K562 (cell line): ENCODE measurements at regions not wholly inside any gene's neighbourhood (a gene's known extent, or its start where the extent isn't known, plus 50 kb on each side); places are given as distances from the start of the nearest gene placed in this dataset.

Experiments
- ATAC-seq: fragments of 200-7000 bp; cut with Tn5 transposase; 3 replicates; pipeline ENCODE4 v1.9.1; 2020; ENCODE audit warnings: moderate library complexity
- BruUV-seq: library from RNA; stranded (reverse); fragments of 400-500 nt; replicated peaks from 2 replicates; lab custom pipeline; 2021; lab: Mats Ljungman, UMichigan
- CTCF ChIA-PET: fragments of 300-600 bp; formaldehyde crosslinking; extraction: SDS; loops from one replicate; lab custom pipeline; 2021; ENCODE audit warnings: low intra/inter-chr PET ratio; lab: Yijun Ruan, JAX
- POLR2A ChIA-PET: fragments of 300-600, 350-650 bp; sonication (Branson Sonifier 250); formaldehyde crosslinking; extraction: SDS; loops from one replicate; lab custom pipeline; 2021; ENCODE audit warnings: antibody characterized with exemption, inconsistent platforms; lab: Yijun Ruan, JAX
- DNase-seq, 4 experiments: peaks; one replicate each; pipeline versions ENCODE4 v3.0.0 to v3.0.0-alpha.2; 2011 to 2018; ENCODE audit warnings: low spot score in 3 of 4, mixed read lengths in 3 of 4; ENCODE audit errors: extremely low read depth in 1 of 4
- FAIRE-seq: peaks from 2 replicates; lab custom pipeline; 2011; peaks lifted over from hg19 to GRCh38; lab: Jason Lieb, UNC
- H2AFZ ChIP-seq: 2 replicates; pipeline ENCODE4 v1.6.0; 2011; ENCODE audit warnings: low read depth, low read length, control low read depth, inconsistent platforms
- H3K27ac ChIP-seq: fragments of 200-600 bp; 3 replicates; pipeline ENCODE4 v1.8.0; 2011; ENCODE audit warnings: low read depth, mild to moderate bottlenecking, control low read depth, inconsistent platforms, low read length, moderate library complexity, mixed read lengths; ENCODE audit errors: extremely low read depth
- H3K27me3 ChIP-seq, 2 experiments: fragments of 300-600 bp in 1 of 2; 2 replicates in 1 of 2; 3 replicates in 1 of 2; pipeline versions ENCODE4 v1.6.0 to v1.8.0; 2011; ENCODE audit warnings: inconsistent platforms in 2 of 2, low read length in 2 of 2, mild to moderate bottlenecking in 1 of 2, mixed read lengths in 1 of 2, moderate library complexity in 1 of 2; ENCODE audit not compliant: control insufficient read depth in 2 of 2, insufficient read depth in 2 of 2
- H3K36me3 ChIP-seq: fragments of 300-600 bp; 3 replicates; pipeline ENCODE4 v1.8.0; 2011; ENCODE audit warnings: mild to moderate bottlenecking, low read length, inconsistent platforms; ENCODE audit not compliant: control insufficient read depth, insufficient read depth
- H3K4me1 ChIP-seq, 2 experiments: fragments of 200-600 bp in 1 of 2; replicated peaks in 1 of 2; 2 replicates in 1 of 2; 3 replicates in 1 of 2; pipeline versions ENCODE4 v1.5.1 to v1.8.0; 2011; ENCODE audit warnings: inconsistent platforms in 2 of 2, low read length in 2 of 2, mild to moderate bottlenecking in 1 of 2, mixed read lengths in 1 of 2, moderate library complexity in 1 of 2; ENCODE audit not compliant: control insufficient read depth in 2 of 2, insufficient read depth in 2 of 2
- H3K4me2 ChIP-seq: 2 replicates; pipeline ENCODE4 v1.6.1; 2011; ENCODE audit warnings: low read length, control low read depth, inconsistent platforms, mixed read lengths; ENCODE audit not compliant: insufficient read depth
- H3K4me3 ChIP-seq: fragments of 200-600 bp; sonication (generic), shearing (Covaris generic); 2 replicates; pipeline ENCODE4 v1.5.1; 2016; ENCODE audit warnings: control low read depth, inconsistent platforms
- H3K79me2 ChIP-seq: fragments of 200-600 bp; 3 replicates; pipeline ENCODE4 v1.8.0; 2011; ENCODE audit warnings: low read length, inconsistent platforms; ENCODE audit not compliant: control insufficient read depth, insufficient read depth
- H3K9ac ChIP-seq, 2 experiments: 2 replicates each; pipeline versions ENCODE4 v1.6.0 to v1.6.1; 2011; ENCODE audit warnings: low read depth in 2 of 2, low read length in 2 of 2, control low read depth in 1 of 2, inconsistent platforms in 1 of 2, mild to moderate bottlenecking in 1 of 2, mixed read lengths in 1 of 2; ENCODE audit not compliant: insufficient read depth in 1 of 2
- H3K9me1 ChIP-seq: one replicate; pipeline ENCODE4 v1.6.0; 2011; ENCODE audit warnings: inconsistent platforms, mild to moderate bottlenecking, low read length, moderate library complexity; ENCODE audit not compliant: control insufficient read depth, insufficient read depth
- H3K9me3 ChIP-seq: replicated peaks from 2 replicates; pipeline ENCODE4 v1.5.1; 2011; ENCODE audit warnings: low read depth, low read length, inconsistent platforms; ENCODE audit not compliant: control insufficient read depth, insufficient read depth
- H4K20me1 ChIP-seq: replicated peaks from 2 replicates; pipeline ENCODE4 v1.6.1; 2011; ENCODE audit warnings: low read length, inconsistent platforms, mixed read lengths; ENCODE audit not compliant: control insufficient read depth, insufficient read depth
- CHD2 ChIP-seq: IDR thresholded peaks from 2 replicates; pipeline ENCODE4 v1.6.1; 2011; ENCODE audit warnings: low read depth, low read length
- CREM ChIP-seq: IDR thresholded peaks from 2 replicates; pipeline ENCODE4 v1.6.1; 2014; ENCODE audit warnings: antibody characterized with exemption, low read depth
- ESRRB ChIP-seq: fragments of 250-450 bp; sonication (Bioruptor Pico); IDR thresholded peaks from 2 replicates; pipeline ENCODE4 v1.5.0; 2020; ENCODE audit warnings: mild to moderate bottlenecking, moderate library complexity, borderline replicate concordance
- HDAC6 ChIP-seq: IDR thresholded peaks from 2 replicates; pipeline ENCODE4 v1.6.1; 2012; ENCODE audit warnings: low read depth, mild to moderate bottlenecking, control low read depth, inconsistent platforms, low read length, moderate library complexity
- HNRNPK ChIP-seq: fragments of 200-400 bp; formaldehyde crosslinking; IDR thresholded peaks from one replicate; pipeline ENCODE4 v1.6.1; 2018; ENCODE audit warnings: mild to moderate bottlenecking, low read depth, low read length; ENCODE audit not compliant: poor library complexity, severe bottlenecking
- KLF16 ChIP-seq: IDR thresholded peaks from 2 replicates; pipeline ENCODE4 v1.6.1; 2016; ENCODE audit warnings: antibody characterized with exemption
- NR4A1 ChIP-seq, 2 experiments: fragments of 250-450 bp in 1 of 2; fragments of 450-650 bp in 1 of 2; sonication (Bioruptor Pico) in 1 of 2; IDR thresholded peaks; 2 replicates each; pipeline versions ENCODE4 v1.4.0 to v1.6.1; 2016 to 2020; ENCODE audit warnings: mild to moderate bottlenecking in 2 of 2, missing compliant biosample characterization in 1 of 2, missing genetic modification characterization in 1 of 2, moderate library complexity in 1 of 2
- PURB ChIP-seq: sonication (generic); formaldehyde crosslinking; IDR thresholded peaks from 2 replicates; pipeline ENCODE4 v1.9.0; 2021; ENCODE audit warnings: low read depth, mild to moderate bottlenecking, missing genetic modification reagents
- SRSF7 ChIP-seq: fragments of 200-400 bp; formaldehyde crosslinking; optimal IDR thresholded peaks from 2 replicates; pipeline ENCODE3; 2017; ENCODE audit warnings: mild to moderate bottlenecking, low read depth, low read length
- TAF7 ChIP-seq: fragments of 450-650 bp; IDR thresholded peaks from 2 replicates; pipeline ENCODE4 v1.6.1; 2016; ENCODE audit warnings: missing genetic modification characterization, missing compliant biosample characterization
- TRIM28 ChIP-seq: fragments of 450-650 bp; IDR thresholded peaks from 2 replicates; pipeline ENCODE4 v1.6.1; 2017
- ZKSCAN3 ChIP-seq: fragments of 250-450 bp; sonication (Bioruptor Pico); IDR thresholded peaks from 2 replicates; pipeline ENCODE4 v1.4.0; 2020
- ZNF764 ChIP-seq: fragments of 250-450 bp; sonication (Bioruptor Pico); IDR thresholded peaks from 2 replicates; pipeline ENCODE4 v1.4.0; 2020; ENCODE audit warnings: low read depth, mild to moderate bottlenecking, moderate library complexity
- WGBS: fragments of 100-300 bp; shearing (Covaris generic); methylation state at CpG from one replicate; pipeline ENCODE4 v1.1.6; 2016; ENCODE audit warnings: low coverage, mixed read lengths; ENCODE audit not compliant: insufficient coverage; ENCODE audit errors: missing lambda C conversion rate; 5-methylcytosine and 5-hydroxymethylcytosine counted together
- in situ Hi-C: fragments of 300-500 bp; cut with MboI; formaldehyde crosslinking; loops from 4 replicates; pipeline ENCODE4 v1.15.0; 2018; ENCODE audit warnings: inconsistent platforms, mixed read lengths
- intact Hi-C: fragments of 100-400 bp; cut with micrococcal nuclease; formaldehyde crosslinking; loops from 2 replicates; pipeline ENCODE4 v1.14.2; 2022
- TF ChIP-seq, protein P1 (sequence below): fragments of 450-650 bp; formaldehyde crosslinking; IDR thresholded peaks from 2 replicates; pipeline ENCODE4 v1.4.0; 2020; ENCODE audit warnings: mild to moderate bottlenecking, moderate library complexity
- TF ChIP-seq, protein P2 (sequence below): sonication (generic); formaldehyde crosslinking; IDR thresholded peaks from 2 replicates; pipeline ENCODE4 v1.8.0; 2022; ENCODE audit warnings: mild to moderate bottlenecking, missing genetic modification reagents

DNA sequence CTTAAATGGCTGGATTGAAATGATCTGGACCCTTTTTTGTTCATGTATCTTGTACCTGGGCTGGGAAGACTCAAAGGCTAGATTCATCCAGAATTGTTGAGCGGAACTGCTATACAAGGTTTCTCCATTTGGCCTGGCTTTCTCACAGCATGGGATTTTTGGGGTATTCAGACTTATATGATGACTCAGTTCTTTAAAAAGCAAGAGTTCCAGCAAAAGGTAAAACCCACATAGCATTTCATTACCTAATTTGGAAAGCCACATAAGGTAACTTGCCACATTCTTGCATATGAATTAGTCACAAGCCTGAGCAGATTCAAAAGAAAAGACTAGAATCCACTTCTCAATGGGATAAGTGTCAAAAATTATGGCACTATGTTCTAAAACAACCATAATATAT, 137.4 kb downstream of the HGF start:
- POLR2A ChIA-PET = no interaction called here
- CTCF ChIA-PET = no interaction called here
- no TSS peak for BruUV-seq
- Histone ChIP-seq H3K4me2 (no peak overlapping the region), H3K9me1 (no peaks in the 10 kb centered on the region), H4K20me1 (no peaks in the 10 kb centered on the region), H3K27ac (no peak overlapping the region), H3K4me1 (no peaks in the 10 kb centered on the region), H2AFZ (no peak overlapping the region), H3K9ac (no peak overlapping the region), H3K36me3 (no peaks in the 10 kb centered on the region), H3K27me3 (no peaks in the 10 kb centered on the region), H3K79me2 (no peaks in the 10 kb centered on the region), H3K4me3 (no peak overlapping the region), H3K9me3 (no peaks in the 10 kb centered on the region; the same call in 1 of the 2 replicates)
- 0% methylated on average over 1 of the region's 1 CpG for WGBS
- DNase-seq (no peak), FAIRE-seq (no peak), ATAC-seq (no peak)
- in situ Hi-C loops (no loop called here), intact Hi-C loops (no loop called here)
- no peak for TF ChIP-seq PURB (CRISPR knock-in tag)
- TF ChIP-seq ZNF764 = no peak
- TF ChIP-seq ZKSCAN3 = no peak
- TF ChIP-seq HNRNPK = no peak
- no peak for TF ChIP-seq KLF16
- TF ChIP-seq, protein P1, sequence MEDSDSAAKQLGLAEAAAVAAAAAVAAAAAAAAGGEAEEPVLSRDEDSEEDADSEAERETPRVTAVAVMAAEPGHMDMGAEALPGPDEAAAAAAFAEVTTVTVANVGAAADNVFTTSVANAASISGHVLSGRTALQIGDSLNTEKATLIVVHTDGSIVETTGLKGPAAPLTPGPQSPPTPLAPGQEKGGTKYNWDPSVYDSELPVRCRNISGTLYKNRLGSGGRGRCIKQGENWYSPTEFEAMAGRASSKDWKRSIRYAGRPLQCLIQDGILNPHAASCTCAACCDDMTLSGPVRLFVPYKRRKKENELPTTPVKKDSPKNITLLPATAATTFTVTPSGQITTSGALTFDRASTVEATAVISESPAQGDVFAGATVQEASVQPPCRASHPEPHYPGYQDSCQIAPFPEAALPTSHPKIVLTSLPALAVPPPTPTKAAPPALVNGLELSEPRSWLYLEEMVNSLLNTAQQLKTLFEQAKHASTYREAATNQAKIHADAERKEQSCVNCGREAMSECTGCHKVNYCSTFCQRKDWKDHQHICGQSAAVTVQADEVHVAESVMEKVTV = no peak
- TF ChIP-seq TRIM28 = no peak
- no peak for TF ChIP-seq CHD2
- TF ChIP-seq NR4A1 (CRISPR knock-in tag; IDR thresholded peaks at IDR 0.05) = no peak
- TF ChIP-seq NR4A1 (tag; IDR thresholded peaks at IDR 0.05) = no peak
- TF ChIP-seq ESRRB (CRISPR knock-in tag) = no peak
- TF ChIP-seq TAF7 = no peak
- TF ChIP-seq, protein P2, sequence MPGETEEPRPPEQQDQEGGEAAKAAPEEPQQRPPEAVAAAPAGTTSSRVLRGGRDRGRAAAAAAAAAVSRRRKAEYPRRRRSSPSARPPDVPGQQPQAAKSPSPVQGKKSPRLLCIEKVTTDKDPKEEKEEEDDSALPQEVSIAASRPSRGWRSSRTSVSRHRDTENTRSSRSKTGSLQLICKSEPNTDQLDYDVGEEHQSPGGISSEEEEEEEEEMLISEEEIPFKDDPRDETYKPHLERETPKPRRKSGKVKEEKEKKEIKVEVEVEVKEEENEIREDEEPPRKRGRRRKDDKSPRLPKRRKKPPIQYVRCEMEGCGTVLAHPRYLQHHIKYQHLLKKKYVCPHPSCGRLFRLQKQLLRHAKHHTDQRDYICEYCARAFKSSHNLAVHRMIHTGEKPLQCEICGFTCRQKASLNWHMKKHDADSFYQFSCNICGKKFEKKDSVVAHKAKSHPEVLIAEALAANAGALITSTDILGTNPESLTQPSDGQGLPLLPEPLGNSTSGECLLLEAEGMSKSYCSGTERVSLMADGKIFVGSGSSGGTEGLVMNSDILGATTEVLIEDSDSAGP = no peak
- no peak for TF ChIP-seq HDAC6
- TF ChIP-seq SRSF7 = no peak
- TF ChIP-seq CREM = no peak
